GM12891 (cell line): ENCODE measurements at regions not wholly inside any gene's neighbourhood (a gene's known extent, or its start where the extent isn't known, plus 50 kb on each side); places are given as distances from the start of the nearest gene placed in this dataset.

Source experiments
- PAX5 ChIP-seq: IDR thresholded peaks from 2 replicates; pipeline ENCODE4 v1.6.1; 2011; ENCODE audit warnings: low read length, moderate library complexity, mild to moderate bottlenecking; ENCODE audit not compliant: insufficient read depth, severe bottlenecking
- POLR2A ChIP-seq: IDR thresholded peaks from 2 replicates; pipeline ENCODE4 v1.6.1; 2011; ENCODE audit warnings: low read depth, low read length, control low read depth
- POLR2AphosphoS5 ChIP-seq: IDR thresholded peaks from 2 replicates; pipeline ENCODE4 v1.6.1; 2011; ENCODE audit warnings: low read depth, low read length, control low read depth
- POU2F2 ChIP-seq: IDR thresholded peaks from 2 replicates; pipeline ENCODE4 v1.6.1; 2011; ENCODE audit warnings: low read depth, mild to moderate bottlenecking, control low read depth, low read length, moderate library complexity
- SPI1 ChIP-seq: IDR thresholded peaks from 2 replicates; pipeline ENCODE4 v1.6.1; 2011; ENCODE audit warnings: low read depth, low read length, control low read depth
- TAF1 ChIP-seq: IDR thresholded peaks from 2 replicates; pipeline ENCODE4 v1.6.1; 2011; ENCODE audit warnings: low read depth, low read length, control low read depth

DNA sequence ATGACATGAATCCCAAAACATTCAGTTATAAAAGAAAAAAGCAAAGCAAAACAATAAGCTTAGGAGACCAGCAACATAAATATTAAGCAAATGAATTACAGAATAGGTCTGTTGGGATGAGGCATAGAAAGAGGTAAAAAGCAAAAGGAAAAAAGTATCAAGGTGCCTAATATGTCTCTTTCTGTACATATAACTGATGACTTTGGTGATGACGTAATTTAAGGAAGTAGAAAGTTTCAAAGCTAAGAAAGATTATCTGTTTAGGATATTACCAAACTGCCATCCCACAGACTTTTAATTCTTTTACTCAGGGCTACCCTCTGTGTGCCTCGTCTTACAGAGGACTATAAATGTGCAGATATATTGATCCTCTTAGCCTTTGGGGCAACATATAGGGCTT, 1066.5 kb downstream of the SORCS3 start:
- TF ChIP-seq POLR2A, result no peak
- TF ChIP-seq SPI1, result no peak
- no peak for TF ChIP-seq POU2F2
- TF ChIP-seq POLR2AphosphoS5, result no peak
- TF ChIP-seq TAF1, result no peak
- no peak for TF ChIP-seq PAX5
